Activated CD4-positive, CD25-positive, alpha-beta regulatory T cell treated with anti-CD3 and anti-CD28 coated beads, Interleukin-2, amount 50 U/mL, for 72 hours (primary cell): ENCODE measurements at regions not wholly inside any gene's neighbourhood (a gene's known extent, or its start where the extent isn't known, plus 50 kb on each side); places are given as distances from the start of the nearest gene placed in this dataset.
"Not testable (repeated sequence)": the region's sequence is repeated elsewhere in the genome, so short reads cannot be mapped to it uniquely, and the experiment has no call there.

Source experiments
- DNase-seq: peaks from one replicate; pipeline ENCODE4 v3.0.0; 2021

GRCh38 chrX:129361576-129361975 is 161.7 kb downstream of the SMARCA1 start:
- no peak for DNase-seq

GRCh38 chrX:129360175-129360574 is 163.1 kb downstream of the SMARCA1 start:
- DNase-seq = no peak

- DNase-seq = no peak
Observed at GRCh38 chrX:129359269-129359668, 164.0 kb downstream of the SMARCA1 start.

DNA sequence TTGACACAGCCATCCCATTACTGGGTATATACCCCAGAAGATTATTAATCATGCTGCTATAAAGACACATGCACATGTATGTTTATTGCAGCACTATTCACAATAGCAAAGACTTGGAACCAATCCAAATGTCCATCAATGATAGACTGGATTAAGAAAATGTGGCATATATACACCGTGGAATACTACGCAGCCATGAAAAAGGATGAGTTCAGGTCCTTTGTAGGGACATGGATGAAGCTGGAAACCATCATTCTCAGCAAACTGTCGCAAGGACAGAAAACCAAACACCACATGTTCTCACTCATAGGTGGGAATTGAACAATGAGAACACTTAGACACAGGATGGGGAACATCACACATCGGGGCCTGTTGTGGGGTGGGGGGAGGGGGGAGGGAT is 165.9 kb downstream of the SMARCA1 start:
- DNase-seq = not testable (repeated sequence)

DNA sequence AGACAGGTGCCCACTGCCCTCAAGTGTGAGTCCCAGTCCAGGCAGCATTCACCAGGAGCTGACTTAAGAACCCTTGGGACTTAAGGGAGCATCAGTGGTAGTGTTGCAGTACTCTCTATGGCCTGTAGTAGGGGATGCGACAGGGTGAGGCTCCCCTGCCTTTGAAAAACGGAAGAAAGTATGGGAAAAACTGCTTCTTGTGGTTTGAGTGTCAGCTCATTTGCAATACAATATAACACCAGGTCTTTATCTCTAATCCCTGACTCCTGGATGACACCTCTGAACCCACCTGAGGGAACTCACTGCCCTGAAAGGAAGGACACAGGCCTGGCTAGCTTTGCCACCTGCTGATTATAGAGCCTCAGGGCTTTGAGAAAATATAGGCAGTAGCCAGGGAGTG is 176.0 kb downstream of the SMARCA1 start:
- no peak for DNase-seq

DNA sequence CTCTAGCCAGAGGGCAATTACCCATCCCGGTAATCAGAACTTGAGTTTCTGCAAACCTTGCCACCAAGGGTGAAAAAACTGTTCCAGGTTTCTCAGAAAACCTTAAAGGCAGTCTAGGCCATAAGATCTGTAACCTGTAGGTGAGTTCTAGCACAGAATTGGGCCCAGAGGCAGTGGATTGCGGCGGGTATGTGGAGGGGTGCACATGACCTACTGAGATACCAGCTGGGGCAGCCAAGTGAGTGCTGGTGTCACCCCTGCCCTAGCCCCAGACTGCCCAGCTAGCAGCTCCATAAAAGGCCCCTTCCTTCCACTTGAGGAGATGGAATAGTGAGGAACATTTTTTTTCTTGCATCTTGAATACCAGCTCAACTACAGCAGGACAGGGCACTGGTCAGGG is 176.7 kb downstream of the SMARCA1 start:
- DNase-seq = no peak

DNA sequence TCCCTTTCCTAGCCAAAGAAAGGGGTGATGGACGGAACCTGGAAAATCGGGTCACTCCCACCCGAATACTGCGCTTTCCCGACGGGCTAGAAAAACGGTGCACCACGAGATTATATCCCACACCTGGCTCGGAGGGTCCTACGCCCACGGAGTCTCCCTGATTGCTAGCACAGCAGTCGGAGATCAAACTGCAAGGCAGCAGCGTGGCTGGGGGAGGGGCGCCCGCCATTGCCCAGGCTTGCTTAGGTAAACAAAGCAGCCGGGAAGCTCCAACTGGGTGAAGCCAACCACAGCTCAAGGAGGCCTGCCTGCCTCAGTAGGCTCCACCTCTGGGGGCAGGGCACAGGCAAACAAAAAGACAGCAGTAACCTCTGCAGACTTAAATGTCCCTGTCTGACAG is 186.0 kb downstream of the SMARCA1 start:
- DNase-seq = not testable (repeated sequence)

DNA sequence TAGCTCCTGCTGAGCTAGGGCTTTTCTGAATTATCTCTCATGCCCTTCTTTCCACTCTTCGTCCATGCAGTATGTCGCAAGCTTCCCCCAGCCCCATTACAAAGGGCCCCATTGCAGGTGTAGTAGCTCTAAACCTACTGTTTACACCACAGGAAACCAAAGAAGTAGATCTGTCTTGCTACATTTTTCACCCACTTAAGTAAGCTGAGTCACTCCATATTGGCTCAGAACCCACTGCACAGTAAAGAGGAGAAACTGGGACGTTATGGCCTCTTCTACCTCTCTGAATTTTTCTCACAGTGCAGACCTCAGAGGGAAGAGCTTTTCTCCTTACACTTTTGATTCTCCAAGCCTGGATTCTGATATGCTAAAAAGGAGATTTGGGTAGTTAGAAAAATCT is 200.2 kb downstream of the SMARCA1 start:
- DNase-seq = no peak

GRCh38 chrX:129318375-129318774 is 204.9 kb downstream of the SMARCA1 start:
- DNase-seq = no peak

DNA sequence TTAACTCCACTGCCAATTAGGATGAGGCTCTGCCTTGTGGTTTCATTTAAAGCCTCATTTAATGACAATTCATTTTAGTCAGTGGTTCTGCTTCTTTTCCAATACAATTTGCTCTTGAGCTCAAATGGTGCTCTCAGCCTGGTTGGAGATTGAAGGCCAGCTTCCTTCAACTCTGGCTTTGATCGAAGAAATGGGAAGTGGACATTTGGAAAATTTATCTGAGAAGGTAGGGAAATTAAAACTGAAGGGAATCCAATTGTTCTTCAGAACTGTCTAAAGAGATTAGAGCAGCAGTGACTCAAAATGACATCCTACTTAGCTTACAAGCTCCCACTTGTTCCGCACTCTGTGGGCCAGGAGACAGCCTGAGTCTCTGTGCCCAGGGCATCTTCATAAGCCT is 206.8 kb downstream of the SMARCA1 start:
- no peak for DNase-seq

GRCh38 chrX:129310000-129310399 is 213.3 kb downstream of the SMARCA1 start:
- no peak for DNase-seq

DNA sequence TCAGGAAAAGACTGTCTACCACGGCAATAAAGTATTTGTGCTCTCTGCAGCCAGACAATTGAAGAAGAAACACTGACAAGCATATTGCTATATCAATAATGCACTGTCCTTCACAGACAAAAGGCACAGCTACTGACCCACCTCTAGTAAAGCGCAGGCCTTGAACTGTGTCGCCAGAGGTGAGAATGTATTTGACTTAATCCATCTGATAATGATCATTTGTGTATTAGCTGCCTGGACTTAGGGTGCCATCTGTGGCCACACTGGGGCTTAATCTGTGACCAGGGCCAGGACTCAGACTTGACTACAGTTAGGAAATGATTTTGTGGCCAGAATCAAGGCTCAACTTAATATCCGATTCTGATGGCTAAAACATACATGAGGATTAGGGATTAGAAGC is 260.4 kb downstream of the SMARCA1 start:
- no peak for DNase-seq

DNA sequence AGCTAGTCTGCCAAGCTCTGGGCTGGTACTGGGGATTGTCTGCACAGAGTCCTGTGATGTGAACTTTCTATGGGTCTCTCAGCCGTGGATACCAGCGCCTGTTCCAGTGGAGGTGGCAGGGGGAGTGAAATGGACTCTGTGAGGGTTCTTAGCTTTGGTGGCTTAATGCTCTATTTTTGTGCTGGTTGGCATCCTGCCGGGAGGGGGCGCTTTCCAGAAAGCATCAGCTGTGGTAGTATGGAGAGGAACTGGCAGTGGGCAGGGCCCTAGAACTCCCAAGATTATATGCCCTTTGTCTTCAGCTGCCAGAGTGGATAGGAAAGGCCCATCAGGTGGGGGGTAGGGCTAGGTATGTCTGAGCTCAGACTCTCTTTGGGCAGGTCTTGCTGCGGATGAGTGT is 267.8 kb downstream of the SMARCA1 start:
- not testable (repeated sequence) for DNase-seq

- no peak for DNase-seq
Observed at GRCh38 chrX:129249563-129249962, 273.7 kb downstream of the SMARCA1 start.

- no peak for DNase-seq
Observed at GRCh38 chrX:129247642-129248041, 275.6 kb downstream of the SMARCA1 start.

GRCh38 chrX:129239371-129239770 is 283.9 kb downstream of the SMARCA1 start:
- no peak for DNase-seq

GRCh38 chrX:129238011-129238410 is 285.3 kb downstream of the SMARCA1 start:
- no peak for DNase-seq

DNA sequence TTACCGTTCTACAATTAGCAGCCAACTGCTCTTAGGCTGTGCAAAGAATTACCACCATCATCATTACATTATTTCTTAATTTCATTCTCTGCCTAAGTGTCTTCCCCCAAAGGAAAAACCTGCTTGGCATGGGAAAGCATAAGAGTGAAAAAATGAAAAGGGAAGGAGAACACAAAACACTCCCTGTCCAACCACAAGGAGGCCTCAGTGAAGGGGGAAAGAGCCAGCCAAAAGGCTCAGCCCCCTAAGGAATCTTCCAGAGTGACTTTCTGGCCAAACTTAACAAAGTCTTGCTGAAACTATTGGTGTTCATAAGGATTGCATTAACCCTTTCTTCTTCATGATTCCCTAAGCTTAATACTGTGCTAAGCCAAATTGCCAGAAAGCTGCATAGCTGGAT is 287.4 kb downstream of the SMARCA1 start:
- no peak for DNase-seq

GRCh38 chrX:129233786-129234185 is 289.5 kb downstream of the SMARCA1 start:
- no peak for DNase-seq

DNA sequence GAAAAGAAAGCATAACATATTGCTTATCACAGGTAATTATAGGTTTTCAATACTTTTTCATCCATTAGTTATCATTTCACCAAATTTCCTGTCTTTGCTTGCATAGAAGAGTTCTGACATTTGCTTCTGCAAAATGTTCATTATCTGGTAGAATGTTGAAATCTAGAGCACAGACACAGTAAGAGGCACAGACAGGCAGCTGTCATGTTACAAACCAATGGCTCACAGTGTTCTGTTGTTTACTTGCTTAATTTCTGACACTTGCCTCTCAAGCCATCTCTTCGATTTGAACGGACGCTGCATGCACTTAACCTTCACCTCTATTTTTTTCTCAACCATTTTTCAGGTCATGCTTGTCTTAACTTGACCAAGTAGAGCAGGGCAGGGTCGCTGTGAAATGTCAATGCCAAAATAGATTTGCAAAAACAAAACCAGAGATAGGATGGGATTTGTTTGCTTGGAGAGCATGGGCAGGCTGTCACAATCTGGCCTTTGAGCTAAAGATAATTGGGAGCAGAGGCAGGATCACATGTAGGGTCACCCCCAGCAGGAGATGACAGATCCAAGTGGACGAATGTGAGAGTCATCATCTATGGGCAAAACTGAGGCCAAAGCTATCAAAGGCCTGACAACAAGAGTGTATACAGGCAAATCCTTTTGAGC is 292.3 kb downstream of the SMARCA1 start:
- no peak for DNase-seq

DNA sequence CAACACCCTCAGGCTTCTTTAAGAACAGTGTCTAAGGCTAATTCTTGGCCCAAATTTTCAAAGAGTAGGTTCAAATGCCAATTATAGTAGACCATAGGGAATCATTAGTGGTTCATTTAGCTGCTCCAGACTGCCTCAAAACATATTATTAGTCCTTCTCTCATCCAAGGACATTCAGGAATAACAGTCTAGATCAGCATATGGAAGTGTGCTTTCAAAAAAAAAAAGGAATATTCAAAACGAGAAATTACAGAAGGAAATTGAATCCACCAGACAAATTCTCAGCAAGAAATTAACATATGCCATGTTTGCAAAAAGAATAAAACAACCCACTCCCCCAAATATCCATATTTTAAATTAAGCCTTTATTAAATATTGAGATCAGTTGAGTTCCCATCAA is 293.1 kb downstream of the SMARCA1 start:
- DNase-seq = no peak

DNA sequence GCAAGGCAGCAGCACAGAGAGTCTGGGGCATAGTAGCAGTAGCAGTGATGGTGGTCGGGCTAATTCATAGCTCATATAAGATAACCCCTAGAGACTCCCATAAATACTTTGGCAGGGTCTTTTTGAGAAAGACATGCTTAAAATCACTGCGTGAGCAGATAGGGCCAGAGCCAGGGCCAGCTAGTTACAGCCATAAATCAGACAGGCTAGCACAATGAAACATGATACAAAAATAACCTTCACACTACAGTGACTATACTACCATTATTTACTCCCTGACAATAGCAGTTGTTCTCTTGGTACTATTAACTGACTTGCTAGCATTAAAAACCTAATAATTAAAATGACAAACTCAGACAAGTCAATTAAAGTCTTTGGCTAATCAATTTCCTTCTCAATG is 295.9 kb downstream of the SMARCA1 start:
- DNase-seq = no peak

DNA sequence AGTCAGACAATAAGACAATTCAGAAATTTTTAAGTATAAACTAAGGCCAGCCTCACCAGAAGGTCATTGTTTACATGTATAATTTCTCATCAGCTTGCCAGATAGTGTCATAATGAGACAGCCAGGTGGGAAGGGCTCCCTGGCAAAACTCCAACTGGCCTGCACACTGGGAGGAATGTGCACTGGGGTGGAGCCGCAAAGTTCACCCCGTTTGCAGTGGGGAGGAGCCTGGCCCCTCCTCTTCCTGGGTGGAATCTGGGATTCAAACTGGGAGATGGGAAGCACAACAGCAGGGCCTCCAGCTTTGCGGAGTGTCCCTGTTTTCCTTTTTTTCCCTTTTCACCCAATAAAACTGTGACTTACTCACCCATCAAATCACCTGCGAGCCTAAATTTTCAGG is 329.9 kb downstream of the SMARCA1 start:
- DNase-seq = no peak

DNA sequence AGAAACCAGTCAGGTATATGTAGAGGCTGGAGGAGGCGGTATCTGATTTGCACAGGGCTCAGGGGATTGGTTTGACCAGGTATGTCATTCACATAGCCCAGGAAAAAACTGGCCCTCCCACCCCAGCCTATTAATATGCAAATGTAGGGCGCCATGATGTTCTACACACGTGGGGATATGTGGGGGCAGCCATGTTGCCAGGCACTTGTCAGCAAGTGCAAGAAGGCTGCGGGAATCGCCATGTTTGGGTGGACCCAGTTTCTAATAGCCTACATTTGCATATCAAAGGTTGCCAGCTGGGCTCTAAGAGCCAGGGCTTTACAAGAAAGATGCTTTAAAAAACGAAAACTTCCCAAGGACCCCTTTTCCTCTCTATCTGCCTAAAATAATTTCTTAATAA is 335.1 kb downstream of the SMARCA1 start:
- DNase-seq = no peak

DNA sequence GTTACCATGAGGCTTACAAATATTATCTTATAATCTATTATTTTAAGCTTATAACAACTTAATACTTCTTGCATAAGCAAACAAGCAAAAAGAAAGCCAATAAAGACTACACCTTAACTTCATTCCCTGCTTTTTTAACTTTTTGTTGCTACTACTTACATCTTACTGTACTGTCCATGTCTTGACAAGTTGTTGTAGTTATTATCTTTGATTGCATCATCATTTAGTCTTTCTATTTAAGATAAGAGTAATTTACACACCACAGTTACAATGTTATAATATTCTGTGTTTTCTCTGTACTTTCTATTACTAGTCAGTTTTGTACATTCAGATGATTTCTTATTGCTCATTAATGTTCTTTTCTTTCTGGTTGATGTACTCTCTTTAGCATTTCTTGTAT is 346.6 kb downstream of the SMARCA1 start:
- DNase-seq = no peak

DNA sequence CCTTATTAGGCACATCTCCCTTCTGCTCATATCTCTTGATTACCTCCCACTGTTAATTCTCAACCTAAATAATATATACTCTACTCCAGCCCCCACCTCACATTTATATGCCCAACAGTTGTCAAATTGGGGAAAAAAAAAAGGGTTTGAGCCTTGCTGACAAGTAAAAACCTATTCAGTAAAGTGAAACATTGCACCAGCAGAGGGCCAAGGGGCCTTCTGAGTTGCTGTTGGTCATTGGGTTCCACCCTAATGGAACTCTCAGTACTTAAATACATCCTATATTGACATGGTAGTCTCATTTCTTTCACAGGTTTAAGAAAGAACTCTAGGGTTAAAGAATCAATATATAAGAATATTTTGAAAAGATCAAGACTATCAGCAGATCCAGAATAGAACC is 362.2 kb downstream of the SMARCA1 start:
- DNase-seq = no peak
